Endothelial cell (in vitro differentiated cells): ENCODE measurements at regions not wholly inside any gene's neighbourhood (a gene's known extent, or its start where the extent isn't known, plus 50 kb on each side); places are given as distances from the start of the nearest gene placed in this dataset.
A peak's percentile ranks its signal among the peaks of the same experiment; 100 is the strongest.
"Not testable (repeated sequence)": the region's sequence is repeated elsewhere in the genome, so short reads cannot be mapped to it uniquely, and the experiment has no call there.

ENCODE experiments used
- DNase-seq: peaks from one replicate; pipeline ENCODE4 v3.0.0; 2021; ENCODE audit warnings: low spot score
- H3K27ac Mint-ChIP-seq: one replicate; pipeline ENCODE4 v1.8.0; 2021; ENCODE audit warnings: mixed read lengths, inconsistent platforms; ENCODE audit not compliant: unreplicated experiment
- H3K27me3 Mint-ChIP-seq: one replicate; pipeline ENCODE4 v1.8.0; 2021; ENCODE audit warnings: mild to moderate bottlenecking, moderate library complexity, mixed read lengths, inconsistent platforms; ENCODE audit not compliant: unreplicated experiment
- H3K36me3 Mint-ChIP-seq: one replicate; pipeline ENCODE4 v1.8.0; 2021; ENCODE audit warnings: mild to moderate bottlenecking, low read depth, mixed read lengths, inconsistent platforms; ENCODE audit not compliant: unreplicated experiment
- H3K4me1 Mint-ChIP-seq: one replicate; pipeline ENCODE4 v1.8.0; 2021; ENCODE audit warnings: mild to moderate bottlenecking, mixed read lengths, inconsistent platforms; ENCODE audit not compliant: unreplicated experiment
- H3K4me3 Mint-ChIP-seq: one replicate; pipeline ENCODE4 v1.8.0; 2021; ENCODE audit warnings: mild to moderate bottlenecking, mixed read lengths, inconsistent platforms; ENCODE audit not compliant: unreplicated experiment
- H3K9me3 Mint-ChIP-seq: one replicate; pipeline ENCODE4 v1.8.0; 2021; ENCODE audit warnings: mixed read lengths, inconsistent platforms; ENCODE audit not compliant: unreplicated experiment
- CTCF ChIP-seq: fragments of 200-600 bp; sonication (generic); IDR thresholded peaks from one replicate; pipeline ENCODE4 v1.5.0; 2021; ENCODE audit warnings: antibody characterized with exemption; ENCODE audit not compliant: unreplicated experiment

DNA sequence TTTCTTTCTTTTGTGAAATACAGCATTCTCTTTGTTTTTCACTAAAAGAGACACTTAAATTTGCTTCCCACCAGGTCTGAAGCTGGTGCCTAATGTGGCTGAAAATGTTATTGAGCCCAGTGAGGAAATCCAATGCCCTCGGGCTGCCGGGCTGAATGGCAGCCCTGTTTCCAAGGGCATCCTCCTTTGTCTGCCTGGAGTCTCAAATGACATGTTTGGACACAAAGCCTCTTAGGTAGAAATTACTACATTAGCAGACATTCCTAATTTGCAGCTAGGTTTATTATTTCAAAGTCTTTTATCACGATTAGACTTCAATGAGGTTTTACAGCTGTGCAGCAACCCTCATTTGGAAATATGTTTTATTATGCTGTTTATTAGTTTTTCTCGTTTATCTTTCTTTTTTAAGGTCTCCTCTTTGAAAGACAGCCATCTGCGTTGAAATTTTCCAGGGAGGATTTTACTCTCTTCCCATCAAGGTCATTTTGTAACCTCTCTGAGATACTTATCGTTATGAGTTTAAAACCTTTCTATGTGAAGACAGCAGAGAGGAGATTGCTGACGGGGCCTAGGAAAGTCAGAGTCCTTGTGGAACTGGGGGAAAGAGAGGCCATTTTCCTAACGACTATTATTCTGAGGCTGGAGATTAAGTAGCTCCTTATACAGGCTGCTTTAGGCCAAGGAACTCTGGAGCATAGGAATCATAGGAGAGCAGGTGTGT is 59.0 kb upstream of the ZNF532 start:
- Mint-ChIP-seq H3K9me3 (no peaks in the 10 kb centered on the region), H3K27me3 (no peaks in the 10 kb centered on the region), H3K27ac (no peak overlapping the region), H3K36me3 (no peaks in the 10 kb centered on the region), H3K4me1 (no peaks in the 10 kb centered on the region), H3K4me3 (no peak overlapping the region)
- no peak for DNase-seq
- no peak for TF ChIP-seq CTCF

GRCh38 chr18:58806826-58807714 is 57.6 kb upstream of the ZNF532 start:
- Mint-ChIP-seq H3K27me3 (no peaks in the 10 kb centered on the region), H3K4me1 (no peaks in the 10 kb centered on the region), H3K27ac (peak overlapping the region; percentile 58), H3K9me3 (no peaks in the 10 kb centered on the region), H3K4me3 (no peak overlapping the region), H3K36me3 (no peaks in the 10 kb centered on the region)
- no peak for DNase-seq
- TF ChIP-seq CTCF, result no peak

DNA sequence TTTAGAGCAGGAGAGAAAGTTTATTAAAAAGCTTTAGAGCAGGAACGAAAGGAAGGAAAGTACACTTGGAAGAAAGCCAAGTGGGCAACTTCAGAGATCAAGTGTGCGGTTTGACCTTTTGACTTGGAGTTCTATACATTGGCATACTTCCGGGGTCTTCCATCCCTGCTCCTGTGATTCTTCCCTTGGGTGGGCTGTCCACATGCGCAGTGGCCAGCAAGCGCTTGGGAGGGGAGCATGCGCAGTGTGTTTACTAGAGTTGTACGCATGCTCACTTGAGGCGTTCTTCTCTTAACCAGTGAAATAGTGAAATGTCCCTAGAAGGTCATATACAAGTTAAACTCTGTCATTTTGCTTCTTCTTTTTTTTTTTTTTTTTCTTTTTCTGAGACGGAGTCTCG is 56.9 kb upstream of the ZNF532 start:
- no peak overlapping the region for H3K27ac Mint-ChIP-seq
- no peak for DNase-seq
- H3K4me3 Mint-ChIP-seq, result no peak overlapping the region
- H3K9me3 Mint-ChIP-seq, result no peaks in the 10 kb centered on the region
- H3K36me3 Mint-ChIP-seq, result no peaks in the 10 kb centered on the region
- H3K27me3 Mint-ChIP-seq, result no peaks in the 10 kb centered on the region
- TF ChIP-seq CTCF, result no peak
- no peaks in the 10 kb centered on the region for H3K4me1 Mint-ChIP-seq

- DNase-seq, result no peak
These were observed 56.3 kb upstream of the ZNF532 start for GRCh38 chr18:58808349-58808748.

DNA sequence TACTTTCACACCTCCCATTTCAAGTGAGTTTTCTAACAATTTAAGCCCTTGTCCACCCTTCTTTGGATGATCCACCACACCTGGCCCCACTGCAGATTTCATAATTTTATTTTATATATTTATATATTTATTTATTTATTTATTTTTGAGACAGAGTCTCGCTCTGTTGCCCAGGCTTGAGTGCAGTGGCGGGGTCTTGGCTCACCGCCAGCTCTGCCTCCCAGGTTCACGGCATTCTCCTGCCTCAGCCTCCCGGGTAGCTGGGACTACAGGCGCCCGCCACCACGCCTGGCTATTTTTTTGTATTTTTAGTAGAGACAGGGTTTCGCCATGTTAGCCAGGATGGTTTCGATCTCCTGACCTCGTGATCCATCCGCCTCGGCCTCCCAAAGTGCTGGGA is 52.8 kb upstream of the ZNF532 start:
- H3K9me3 Mint-ChIP-seq, H3K27me3 Mint-ChIP-seq, DNase-seq, H3K36me3 Mint-ChIP-seq, H3K4me3 Mint-ChIP-seq, H3K27ac Mint-ChIP-seq, H3K4me1 Mint-ChIP-seq: not testable (repeated sequence)

More at GRCh38 chr18:58808349-58808748, 56.3 kb upstream of the ZNF532 start:
- Mint-ChIP-seq H3K4me3 (no peak overlapping the region), H3K9me3 (no peaks in the 10 kb centered on the region), H3K27ac (no peak overlapping the region), H3K27me3 (no peaks in the 10 kb centered on the region), H3K36me3 (no peaks in the 10 kb centered on the region), H3K4me1 (no peaks in the 10 kb centered on the region)
- TF ChIP-seq CTCF, result no peak
